HepG2 (cell line): ENCODE measurements at regions not wholly inside any gene's neighbourhood (a gene's known extent, or its start where the extent isn't known, plus 50 kb on each side); places are given as distances from the start of the nearest gene placed in this dataset.

Experiments
- ADNP ChIP-seq: sonication (generic); formaldehyde crosslinking; IDR thresholded peaks from 2 replicates; pipeline ENCODE4 v1.4.0; 2020; ENCODE audit warnings: missing genetic modification reagents
- CTCF ChIP-seq: sonication (generic); formaldehyde crosslinking; IDR thresholded peaks from 2 replicates; pipeline ENCODE4 v1.5.0; 2020; ENCODE audit warnings: mild to moderate bottlenecking, missing genetic modification reagents, moderate library complexity
- E2F1 ChIP-seq: sonication (generic); formaldehyde crosslinking; IDR thresholded peaks from 2 replicates; pipeline ENCODE4 v1.5.0; 2020; ENCODE audit warnings: missing genetic modification reagents
- EP300 ChIP-seq, 3 experiments: sonication (generic) in 1 of 3; formaldehyde crosslinking in 1 of 3; IDR thresholded peaks; 2 replicates each; pipeline versions ENCODE4 v1.5.1 to v1.6.1; 2011 to 2020; ENCODE audit warnings: low read depth in 2 of 3, low read length in 2 of 3, borderline replicate concordance in 1 of 3, improper control_type of control experiment in 1 of 3, mild to moderate bottlenecking in 1 of 3, missing genetic modification reagents in 1 of 3, moderate library complexity in 1 of 3
- EZH2 ChIP-seq: conservative IDR thresholded peaks from 2 replicates; pipeline ENCODE4 v1.6.1; 2012; ENCODE audit warnings: mild to moderate bottlenecking, low read depth, low read length, moderate library complexity
- JUND ChIP-seq: sonication (generic); formaldehyde crosslinking; IDR thresholded peaks from 2 replicates; pipeline ENCODE4 v1.8.0; 2022; ENCODE audit warnings: mild to moderate bottlenecking, missing genetic modification reagents
- PBX3 ChIP-seq: sonication (generic); formaldehyde crosslinking; IDR thresholded peaks from 2 replicates; pipeline ENCODE4 v1.8.1; 2023; ENCODE audit warnings: missing genetic modification reagents, inconsistent platforms, borderline replicate concordance
- POLR2A ChIP-seq, 2 experiments: IDR thresholded peaks; 2 replicates each; pipeline ENCODE4 v1.6.1; 2011; ENCODE audit warnings: low read depth in 2 of 2, low read length in 2 of 2, mild to moderate bottlenecking in 1 of 2, moderate library complexity in 1 of 2; ENCODE audit not compliant: insufficient read depth in 1 of 2
- POLR2AphosphoS5 ChIP-seq: IDR thresholded peaks from 2 replicates; pipeline ENCODE4 v1.6.1; 2012; ENCODE audit warnings: low read depth, low read length
- SIN3B ChIP-seq: fragments of 150-350 bp; IDR thresholded peaks from 2 replicates; pipeline ENCODE4 v1.6.1; 2014; ENCODE audit warnings: low read length
- ZBTB49 ChIP-seq: sonication (generic); formaldehyde crosslinking; IDR thresholded peaks from 2 replicates; pipeline ENCODE4 v1.4.0; 2020; ENCODE audit warnings: missing genetic modification reagents, borderline replicate concordance
- ZMYM3 ChIP-seq: sonication (generic); formaldehyde crosslinking; IDR thresholded peaks from 2 replicates; pipeline ENCODE4 v1.5.1; 2020; ENCODE audit warnings: mild to moderate bottlenecking, missing genetic modification reagents
- ZNF841 ChIP-seq: sonication (generic); formaldehyde crosslinking; IDR thresholded peaks from 2 replicates; pipeline ENCODE4 v1.8.1; 2023; ENCODE audit warnings: missing genetic modification reagents, borderline replicate concordance

GRCh38 chr14:80108430-80108829, 102.9 kb downstream of the DIO2 start:
- TF ChIP-seq ZBTB49 (CRISPR knock-in tag) (no peak), JUND (CRISPR knock-in tag) (no peak), EZH2 (no peak), EP300 (IDR thresholded peaks at IDR 0.05; ENCODE audit: low read depth in 2 of 2, low read length in 2 of 2) (no peak), EP300 (CRISPR knock-in tag; IDR thresholded peaks at IDR 0.05; ENCODE audit: borderline replicate concordance) (no peak), CTCF (CRISPR knock-in tag) (no peak), ZNF841 (CRISPR knock-in tag) (no peak), ZMYM3 (CRISPR knock-in tag) (no peak), POLR2AphosphoS5 (no peak), POLR2A (IDR thresholded peaks at IDR 0.05; ENCODE audit: insufficient read depth in 1 of 2, low read depth in 2 of 2, low read length in 2 of 2) (no peak), SIN3B (no peak), ADNP (CRISPR knock-in tag) (no peak), PBX3 (CRISPR knock-in tag) (no peak), E2F1 (no peak)
